ENCODE measurements at regions not wholly inside any gene's neighbourhood (a gene's known extent, or its start where the extent isn't known, plus 50 kb on each side); places are given as distances from the start of the nearest gene placed in this dataset.
A peak's percentile ranks its signal among the peaks of the same experiment; 100 is the strongest.
"Not testable (repeated sequence)": the region's sequence is repeated elsewhere in the genome, so short reads cannot be mapped to it uniquely, and the experiment has no call there.

DNA sequence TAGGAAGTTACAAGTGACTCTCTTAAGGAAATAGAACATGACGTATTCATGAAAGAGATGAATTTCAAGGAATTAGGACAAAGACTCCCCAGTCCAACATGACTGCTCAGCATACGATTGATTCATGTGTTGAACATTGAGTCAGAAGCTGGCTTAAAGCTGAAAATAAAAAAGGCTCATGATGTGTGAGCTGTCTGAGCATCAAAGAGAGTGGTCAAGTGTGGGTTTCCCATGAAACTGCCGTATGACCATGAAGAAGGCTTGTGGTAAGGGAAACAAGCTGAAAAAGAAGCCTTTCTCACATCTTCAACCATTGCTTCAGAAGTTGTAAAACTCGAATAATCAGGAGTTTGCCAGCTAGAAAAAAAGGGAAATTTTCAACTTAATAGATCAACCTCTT, 201.9 kb upstream of the APCDD1 start:
- H3K27me3 Mint-ChIP-seq, result peaks cover 0 to 5% (median 0%) of the 10 kb centered on the region in 5 donors
- H3K4me1 ChIP-seq (ENCODE audit: control insufficient read depth in 2 of 2, insufficient read depth in 2 of 2, low read length in 2 of 2), result no peaks in the 10 kb centered on the region

DNA sequence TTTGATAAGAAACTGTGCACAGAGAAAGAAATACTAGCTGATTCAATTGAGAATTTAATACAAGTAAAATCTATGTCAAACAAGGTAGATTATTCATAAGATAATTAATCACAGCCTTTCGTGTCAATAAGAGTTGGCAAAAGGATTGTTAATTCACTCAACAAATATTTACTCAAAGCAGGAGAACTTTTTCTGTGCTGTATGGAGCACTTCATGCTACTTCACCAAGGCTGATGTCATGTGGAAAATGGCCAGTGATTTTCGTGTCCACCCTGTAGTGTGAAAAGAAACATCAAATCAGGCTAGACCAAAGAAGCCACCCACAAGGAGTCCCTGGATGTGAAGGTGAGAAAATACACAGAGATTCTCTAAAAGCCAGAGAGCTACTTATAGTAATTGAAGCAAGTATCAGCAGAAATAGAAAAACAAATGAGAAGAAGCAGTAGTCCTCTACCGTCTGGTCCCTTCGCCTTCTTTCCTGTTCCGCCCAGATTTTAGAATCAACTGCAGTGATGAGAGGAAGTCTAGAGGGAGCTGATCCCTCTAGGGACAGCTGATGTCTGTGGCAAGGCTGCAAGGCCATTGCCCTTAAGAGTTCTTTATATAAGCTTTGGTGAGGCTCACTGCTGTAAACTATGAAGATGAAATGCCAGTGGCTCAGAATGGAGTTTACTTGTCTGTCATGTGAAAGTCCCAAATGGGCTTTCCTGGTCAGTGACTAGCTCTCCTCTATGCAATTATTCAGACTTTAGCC, 201.3 kb upstream of the APCDD1 start:
- intact Hi-C loops (cut with micrococcal nuclease), result no loop called here
- Mint-ChIP-seq H3K36me3 (no peaks in the 10 kb centered on the region), H3K4me3 (no peak overlapping the region), H3K27ac (no peak overlapping the region), H3K4me1 (no peaks in the 10 kb centered on the region), H3K27me3 (peaks cover 0 to 5% (median 0%) of the 10 kb centered on the region in 5 donors), H3K9me3 (peaks cover 0 to 5% (median 0%) of the 10 kb centered on the region in 11 donors)
- CTCF ChIA-PET, result no interaction called here
- Histone ChIP-seq H3K36me3 (ENCODE audit: control insufficient read depth in 2 of 3, insufficient read depth in 3 of 3, low read length in 3 of 3) (no peaks in the 10 kb centered on the region), H3K27ac (ENCODE audit: low read depth, low read length) (no peak overlapping the region), H3K4me3 (ENCODE audit: low read length) (no peak overlapping the region), H3K4me1 (ENCODE audit: control insufficient read depth in 2 of 2, insufficient read depth in 2 of 2, low read length in 2 of 2) (no peaks in the 10 kb centered on the region), H3K9me3 (ENCODE audit: control insufficient read depth in 2 of 3, low read length in 3 of 3) (no peaks in the 10 kb centered on the region), H3K27me3 (ENCODE audit: control insufficient read depth in 2 of 2, insufficient read depth in 2 of 2, low read length in 2 of 2) (no peaks in the 10 kb centered on the region)
- ATAC-seq (no peak), DNase-seq (no peak)
- POLR2A ChIA-PET, result no interaction called here

More for the DNA sequence above, 201.9 kb upstream of the APCDD1 start:
- ATAC-seq (no peak), DNase-seq (no peak)
- Mint-ChIP-seq H3K4me3 (no peak overlapping the region), H3K9me3 (peaks cover 0 to 5% (median 0%) of the 10 kb centered on the region in 11 donors), H3K36me3 (no peaks in the 10 kb centered on the region), H3K4me1 (no peaks in the 10 kb centered on the region), H3K27ac (no peak overlapping the region)
- intact Hi-C loops (cut with micrococcal nuclease), result no loop called here
- no peak overlapping the region for H3K27ac ChIP-seq (ENCODE audit: low read depth, low read length)
- H3K36me3 ChIP-seq (ENCODE audit: control insufficient read depth in 2 of 3, insufficient read depth in 3 of 3, low read length in 3 of 3), result no peaks in the 10 kb centered on the region
- H3K27me3 ChIP-seq (ENCODE audit: control insufficient read depth in 2 of 2, insufficient read depth in 2 of 2, low read length in 2 of 2), result no peaks in the 10 kb centered on the region
- ChIA-PET POLR2A (no interaction called here), CTCF (no interaction called here)
- H3K4me3 ChIP-seq (ENCODE audit: low read length), result no peak overlapping the region
- H3K9me3 ChIP-seq (ENCODE audit: control insufficient read depth in 2 of 3, low read length in 3 of 3), result no peaks in the 10 kb centered on the region

DNA sequence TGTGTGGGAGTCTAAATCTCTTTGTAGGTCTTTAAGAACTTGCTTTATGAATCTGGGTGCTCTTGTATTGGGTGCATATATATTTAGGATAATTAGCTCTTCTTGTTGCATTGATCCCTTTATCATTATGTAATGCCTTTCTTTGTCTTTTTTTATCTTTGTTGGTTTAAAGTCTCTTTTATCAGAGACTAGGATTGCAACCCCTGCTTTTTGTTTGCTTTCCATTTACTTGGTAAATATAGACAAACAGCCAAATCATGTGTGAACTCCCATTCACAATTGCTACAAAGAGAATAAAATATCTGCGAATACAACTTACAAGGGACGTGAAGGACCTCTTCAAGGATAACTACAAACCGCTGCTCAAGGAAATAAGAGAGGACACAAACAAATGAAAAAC, 198.2 kb upstream of the APCDD1 start:
- H3K27me3 Mint-ChIP-seq; H3K27ac ChIP-seq (ENCODE audit: low read depth, low read length); H3K36me3 Mint-ChIP-seq; H3K9me3 Mint-ChIP-seq; H3K36me3 ChIP-seq (ENCODE audit: control insufficient read depth in 2 of 3, insufficient read depth in 3 of 3, low read length in 3 of 3); DNase-seq; H3K4me1 Mint-ChIP-seq; H3K27me3 ChIP-seq (ENCODE audit: control insufficient read depth in 2 of 2, insufficient read depth in 2 of 2, low read length in 2 of 2); intact Hi-C loops (cut with micrococcal nuclease); POLR2A ChIA-PET; H3K9me3 ChIP-seq (ENCODE audit: control insufficient read depth in 2 of 3, low read length in 3 of 3); H3K4me3 Mint-ChIP-seq; H3K4me3 ChIP-seq (ENCODE audit: low read length); H3K27ac Mint-ChIP-seq; ATAC-seq; H3K4me1 ChIP-seq (ENCODE audit: control insufficient read depth in 2 of 2, insufficient read depth in 2 of 2, low read length in 2 of 2); CTCF ChIA-PET: not testable (repeated sequence)

DNA sequence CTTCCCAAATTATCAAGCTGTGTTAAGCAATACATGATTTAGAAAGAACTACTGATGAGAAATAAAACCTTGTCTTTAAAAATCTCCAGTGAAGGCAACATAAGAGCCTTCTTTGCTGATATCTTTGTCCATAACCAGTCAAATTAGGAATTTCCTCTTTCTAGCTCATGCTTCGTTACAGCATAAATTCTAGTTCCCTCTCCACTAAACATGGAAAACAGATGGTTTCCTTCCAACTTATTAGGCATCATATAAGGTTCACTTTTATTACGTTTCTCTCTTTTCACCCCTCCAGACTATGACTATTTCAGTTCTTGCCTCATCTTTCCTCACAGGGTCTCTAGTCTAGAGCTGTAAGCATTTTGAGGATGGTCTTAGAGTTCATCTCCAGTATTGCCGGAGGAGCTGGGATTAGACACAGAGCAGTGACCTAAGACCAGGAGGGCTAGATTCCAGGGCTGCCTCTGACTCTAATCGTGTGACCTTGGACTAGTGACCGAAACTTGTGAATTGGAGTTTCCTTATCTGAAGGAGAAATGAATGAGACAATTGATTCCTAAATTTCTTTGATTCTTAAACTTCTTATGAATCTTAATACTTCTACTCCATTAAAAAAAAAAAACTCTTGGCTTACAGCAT, 195.5 kb upstream of the APCDD1 start:
- Histone ChIP-seq H3K27me3 (ENCODE audit: control insufficient read depth in 2 of 2, insufficient read depth in 2 of 2, low read length in 2 of 2) (no peaks in the 10 kb centered on the region), H3K27ac (ENCODE audit: low read depth, low read length) (no peak overlapping the region), H3K4me1 (ENCODE audit: control insufficient read depth in 2 of 2, insufficient read depth in 2 of 2, low read length in 2 of 2) (no peaks in the 10 kb centered on the region), H3K36me3 (ENCODE audit: control insufficient read depth in 2 of 3, insufficient read depth in 3 of 3, low read length in 3 of 3) (no peaks in the 10 kb centered on the region), H3K9me3 (ENCODE audit: control insufficient read depth in 2 of 3, low read length in 3 of 3) (no peaks in the 10 kb centered on the region), H3K4me3 (ENCODE audit: low read length) (no peak overlapping the region)
- CTCF ChIA-PET, result no interaction called here
- Mint-ChIP-seq H3K9me3 (peaks cover 0 to 4% (median 0%) of the 10 kb centered on the region in 11 donors), H3K4me1 (peaks cover 0 to 5% (median 0%) of the 10 kb centered on the region in 7 donors), H3K4me3 (no peak overlapping the region), H3K27ac (no peak overlapping the region), H3K36me3 (no peaks in the 10 kb centered on the region), H3K27me3 (peaks cover 0 to 8% (median 0%) of the 10 kb centered on the region in 5 donors)
- DNase-seq (no peak), ATAC-seq (no peak)
- intact Hi-C loops (cut with micrococcal nuclease), result no loop called here
- POLR2A ChIA-PET, result no interaction called here

DNA sequence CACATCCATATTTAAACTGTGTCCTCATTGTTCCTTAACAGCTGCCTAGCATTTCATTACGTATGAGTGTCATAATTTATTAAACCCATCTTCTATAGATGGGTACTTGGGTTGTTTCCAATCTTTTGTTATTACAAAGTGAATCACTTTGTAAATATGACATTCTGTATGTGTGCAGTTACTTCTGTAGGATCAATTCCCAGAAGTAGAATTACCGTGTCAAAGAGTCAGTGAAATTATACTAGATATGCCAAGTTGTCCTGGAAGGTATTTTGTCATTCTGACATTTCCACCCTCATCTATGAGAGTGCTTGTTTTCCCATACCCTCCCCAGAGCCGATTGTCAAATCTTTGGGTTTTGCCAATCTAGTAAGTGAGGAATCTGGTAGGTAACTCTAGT, 194.5 kb upstream of the APCDD1 start:
- Histone ChIP-seq H3K27me3 (ENCODE audit: control insufficient read depth in 2 of 2, insufficient read depth in 2 of 2, low read length in 2 of 2) (no peaks in the 10 kb centered on the region), H3K36me3 (ENCODE audit: control insufficient read depth in 2 of 3, insufficient read depth in 3 of 3, low read length in 3 of 3) (no peaks in the 10 kb centered on the region), H3K4me1 (ENCODE audit: control insufficient read depth in 2 of 2, insufficient read depth in 2 of 2, low read length in 2 of 2) (no peaks in the 10 kb centered on the region), H3K9me3 (ENCODE audit: control insufficient read depth in 2 of 3, low read length in 3 of 3) (no peaks in the 10 kb centered on the region), H3K4me3 (ENCODE audit: low read length) (no peak overlapping the region), H3K27ac (ENCODE audit: low read depth, low read length) (no peak overlapping the region)
- CTCF ChIA-PET, result no interaction called here
- H3K4me3 Mint-ChIP-seq, result no peak overlapping the region
- intact Hi-C loops (cut with micrococcal nuclease), result no loop called here
- POLR2A ChIA-PET, result no interaction called here
- no peak overlapping the region for H3K27ac Mint-ChIP-seq
- H3K36me3 Mint-ChIP-seq, result no peaks in the 10 kb centered on the region
- peaks cover 0 to 8% (median 0%) of the 10 kb centered on the region in 5 donors for H3K27me3 Mint-ChIP-seq
- H3K4me1 Mint-ChIP-seq, result peaks cover 0 to 5% (median 0%) of the 10 kb centered on the region in 7 donors
- H3K9me3 Mint-ChIP-seq, result peaks cover 0 to 4% (median 0%) of the 10 kb centered on the region in 11 donors
- ATAC-seq (no peak), DNase-seq (no peak)

DNA sequence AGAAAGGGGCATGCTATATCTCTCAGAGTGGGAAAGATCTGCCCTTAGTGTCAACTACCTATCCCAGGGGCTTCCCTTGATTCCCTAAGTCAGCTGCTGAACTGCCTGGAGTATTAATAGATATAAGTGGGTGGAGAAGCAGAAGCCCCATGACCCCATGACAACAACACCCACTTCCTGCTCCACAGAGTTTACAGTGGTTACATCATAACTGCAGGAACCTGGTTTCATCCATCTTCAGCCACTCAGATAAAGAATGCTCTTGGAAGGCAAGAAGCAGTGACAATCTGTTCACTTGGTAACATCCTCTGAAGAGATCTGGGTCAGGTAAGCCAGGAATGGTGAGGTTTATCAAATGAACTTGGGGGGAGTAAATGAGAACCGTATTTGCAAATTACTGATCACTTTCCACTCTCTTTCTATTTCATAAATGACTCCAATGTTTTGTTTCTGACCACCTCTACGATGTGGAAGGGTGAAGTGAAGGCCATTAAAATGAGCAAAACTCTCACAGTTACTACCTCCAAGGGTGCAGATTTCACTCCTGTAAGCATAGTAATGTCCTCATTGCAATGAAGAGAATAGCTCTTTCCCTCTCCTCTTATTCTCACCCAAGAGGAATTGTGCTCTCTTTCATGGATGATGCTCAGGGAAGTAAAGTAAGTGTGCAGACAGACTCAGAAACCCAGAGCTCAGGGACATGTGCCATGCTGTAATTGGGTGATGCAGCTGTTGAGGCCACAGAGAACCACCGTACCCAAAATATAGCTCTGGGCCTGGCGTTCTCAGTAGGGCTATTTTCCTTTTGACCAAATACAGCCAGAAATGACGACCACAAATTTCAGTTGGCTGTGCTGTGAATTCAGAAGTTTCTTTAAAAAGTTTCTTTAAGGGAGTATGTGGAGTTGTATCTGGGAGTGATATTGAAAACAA, 192.8 kb upstream of the APCDD1 start:
- Histone ChIP-seq H3K9me3 (ENCODE audit: control insufficient read depth in 2 of 3, low read length in 3 of 3) (no peaks in the 10 kb centered on the region), H3K4me3 (ENCODE audit: low read length) (no peak overlapping the region), H3K27me3 (ENCODE audit: control insufficient read depth in 2 of 2, insufficient read depth in 2 of 2, low read length in 2 of 2) (no peaks in the 10 kb centered on the region), H3K4me1 (ENCODE audit: control insufficient read depth in 2 of 2, insufficient read depth in 2 of 2, low read length in 2 of 2) (no peaks in the 10 kb centered on the region), H3K36me3 (ENCODE audit: control insufficient read depth in 2 of 3, insufficient read depth in 3 of 3, low read length in 3 of 3) (no peaks in the 10 kb centered on the region), H3K27ac (ENCODE audit: low read depth, low read length) (no peak overlapping the region)
- Mint-ChIP-seq H3K27ac (no peak overlapping the region), H3K27me3 (peaks cover 0 to 8% (median 0%) of the 10 kb centered on the region in 5 donors), H3K4me3 (no peak overlapping the region), H3K36me3 (no peaks in the 10 kb centered on the region), H3K4me1 (peaks cover 0 to 5% (median 0%) of the 10 kb centered on the region in 7 donors), H3K9me3 (peaks cover 0 to 4% (median 0%) of the 10 kb centered on the region in 11 donors)
- intact Hi-C loops (cut with micrococcal nuclease), result no loop called here
- ATAC-seq (peak; percentile 64), DNase-seq (no peak)
- CTCF ChIA-PET, result no interaction called here
- POLR2A ChIA-PET, result no interaction called here

Data from naive thymus-derived CD4-positive, alpha-beta T cell (primary cell).